Liver (tissue), 2 donors: ENCODE measurements at regions not wholly inside any gene's neighbourhood (a gene's known extent, or its start where the extent isn't known, plus 50 kb on each side); places are given as distances from the start of the nearest gene placed in this dataset.

ENCODE experiments used
- YY1 ChIP-seq: IDR thresholded peaks from 2 replicates; pipeline ENCODE4 v1.6.1; 2016; ENCODE audit warnings: antibody characterized with exemption, mild to moderate bottlenecking
- TF ChIP-seq, protein P1 (sequence below): fragments of 150-350 bp; IDR thresholded peaks from 2 replicates; pipeline ENCODE4 v1.5.1; 2017; ENCODE audit warnings: improper control_type of control experiment, low read depth, low read length; ENCODE audit not compliant: missing input control
- donor health status: healthy.

DNA sequence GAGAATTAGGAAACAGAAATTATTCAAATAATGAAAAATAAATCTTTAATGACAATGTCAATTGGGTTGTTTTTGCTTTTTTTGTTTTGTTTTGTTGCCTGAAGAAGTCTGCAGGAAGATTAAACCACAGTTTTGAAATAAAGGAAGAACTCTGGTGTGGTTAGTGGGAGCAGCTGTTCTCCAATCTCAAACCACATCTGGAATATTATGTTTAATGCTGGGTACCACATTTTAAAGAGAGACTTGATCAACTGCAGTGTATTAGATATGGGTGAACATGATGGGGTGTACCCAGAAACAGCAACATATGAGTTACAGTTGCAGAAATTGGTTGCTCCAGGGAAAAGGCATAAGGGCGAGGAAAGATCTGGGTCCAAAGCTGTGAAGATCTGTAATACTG is 171.2 kb upstream of the RPL34 start:
- TF ChIP-seq, protein P1, sequence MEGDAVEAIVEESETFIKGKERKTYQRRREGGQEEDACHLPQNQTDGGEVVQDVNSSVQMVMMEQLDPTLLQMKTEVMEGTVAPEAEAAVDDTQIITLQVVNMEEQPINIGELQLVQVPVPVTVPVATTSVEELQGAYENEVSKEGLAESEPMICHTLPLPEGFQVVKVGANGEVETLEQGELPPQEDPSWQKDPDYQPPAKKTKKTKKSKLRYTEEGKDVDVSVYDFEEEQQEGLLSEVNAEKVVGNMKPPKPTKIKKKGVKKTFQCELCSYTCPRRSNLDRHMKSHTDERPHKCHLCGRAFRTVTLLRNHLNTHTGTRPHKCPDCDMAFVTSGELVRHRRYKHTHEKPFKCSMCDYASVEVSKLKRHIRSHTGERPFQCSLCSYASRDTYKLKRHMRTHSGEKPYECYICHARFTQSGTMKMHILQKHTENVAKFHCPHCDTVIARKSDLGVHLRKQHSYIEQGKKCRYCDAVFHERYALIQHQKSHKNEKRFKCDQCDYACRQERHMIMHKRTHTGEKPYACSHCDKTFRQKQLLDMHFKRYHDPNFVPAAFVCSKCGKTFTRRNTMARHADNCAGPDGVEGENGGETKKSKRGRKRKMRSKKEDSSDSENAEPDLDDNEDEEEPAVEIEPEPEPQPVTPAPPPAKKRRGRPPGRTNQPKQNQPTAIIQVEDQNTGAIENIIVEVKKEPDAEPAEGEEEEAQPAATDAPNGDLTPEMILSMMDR = no peak
- no peak for TF ChIP-seq YY1
